ENCODE measurements at regions not wholly inside any gene's neighbourhood (a gene's known extent, or its start where the extent isn't known, plus 50 kb on each side); places are given as distances from the start of the nearest gene placed in this dataset.
"Not testable (repeated sequence)": the region's sequence is repeated elsewhere in the genome, so short reads cannot be mapped to it uniquely, and the experiment has no call there.

DNA sequence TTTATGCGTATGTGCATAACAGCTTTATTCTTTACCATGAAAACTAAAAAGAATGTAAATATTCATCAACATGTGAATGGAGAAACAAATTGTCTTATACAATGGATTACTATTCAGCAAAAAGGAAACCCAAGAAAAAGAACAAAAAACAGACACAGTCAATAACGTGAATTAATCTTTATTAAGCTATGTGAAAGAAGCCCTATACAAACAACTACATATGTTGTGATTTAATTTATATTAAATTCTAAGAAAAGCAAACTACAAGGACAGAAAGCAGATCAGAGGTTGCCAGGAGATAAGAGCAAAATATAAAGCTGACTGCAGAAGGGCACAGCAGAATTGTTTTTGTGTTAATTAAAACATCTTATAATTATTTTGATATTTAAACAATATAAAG, 756.4 kb upstream of the MBL2 start:
- no peak overlapping the region for H3K4me3 ChIP-seq (ENCODE audit: low read depth, low read length)
- TF ChIP-seq, protein P1, sequence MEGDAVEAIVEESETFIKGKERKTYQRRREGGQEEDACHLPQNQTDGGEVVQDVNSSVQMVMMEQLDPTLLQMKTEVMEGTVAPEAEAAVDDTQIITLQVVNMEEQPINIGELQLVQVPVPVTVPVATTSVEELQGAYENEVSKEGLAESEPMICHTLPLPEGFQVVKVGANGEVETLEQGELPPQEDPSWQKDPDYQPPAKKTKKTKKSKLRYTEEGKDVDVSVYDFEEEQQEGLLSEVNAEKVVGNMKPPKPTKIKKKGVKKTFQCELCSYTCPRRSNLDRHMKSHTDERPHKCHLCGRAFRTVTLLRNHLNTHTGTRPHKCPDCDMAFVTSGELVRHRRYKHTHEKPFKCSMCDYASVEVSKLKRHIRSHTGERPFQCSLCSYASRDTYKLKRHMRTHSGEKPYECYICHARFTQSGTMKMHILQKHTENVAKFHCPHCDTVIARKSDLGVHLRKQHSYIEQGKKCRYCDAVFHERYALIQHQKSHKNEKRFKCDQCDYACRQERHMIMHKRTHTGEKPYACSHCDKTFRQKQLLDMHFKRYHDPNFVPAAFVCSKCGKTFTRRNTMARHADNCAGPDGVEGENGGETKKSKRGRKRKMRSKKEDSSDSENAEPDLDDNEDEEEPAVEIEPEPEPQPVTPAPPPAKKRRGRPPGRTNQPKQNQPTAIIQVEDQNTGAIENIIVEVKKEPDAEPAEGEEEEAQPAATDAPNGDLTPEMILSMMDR (IDR thresholded peaks at IDR 0.05; ENCODE audit: low read depth, low read length): no peak

GRCh38 chr10:53521046-53521445, 748.5 kb upstream of the MBL2 start:
- H3K4me3 ChIP-seq (ENCODE audit: low read depth, low read length): no peak overlapping the region
- TF ChIP-seq, protein P1 (IDR thresholded peaks at IDR 0.05; ENCODE audit: low read depth, low read length): no peak

DNA sequence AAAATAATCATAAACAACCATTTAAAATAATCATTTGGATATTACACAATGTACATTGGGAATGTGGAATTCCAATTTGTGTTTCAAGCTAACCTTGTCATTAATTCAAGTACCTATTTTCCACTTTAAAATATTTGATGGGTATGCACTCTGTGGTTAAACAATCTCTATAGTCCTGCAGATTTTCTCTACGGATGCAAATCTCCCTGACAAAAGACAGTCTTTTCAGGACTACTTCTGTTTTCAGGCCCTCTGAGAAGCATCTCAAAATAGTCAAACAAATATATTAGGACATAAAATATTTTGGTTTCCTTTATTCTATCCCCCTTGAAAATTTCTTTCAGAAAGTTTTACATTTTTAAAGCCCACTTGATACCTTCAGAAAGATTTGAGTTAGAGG, 735.6 kb upstream of the MBL2 start:
- TF ChIP-seq, protein P1 (IDR thresholded peaks at IDR 0.05; ENCODE audit: low read depth, low read length): no peak
- no peak overlapping the region for H3K4me3 ChIP-seq (ENCODE audit: low read depth, low read length)

- not testable (repeated sequence) for H3K4me3 ChIP-seq (ENCODE audit: low read depth, low read length)
These were observed 731.9 kb upstream of the MBL2 start for GRCh38 chr10:53504492-53504891.

DNA sequence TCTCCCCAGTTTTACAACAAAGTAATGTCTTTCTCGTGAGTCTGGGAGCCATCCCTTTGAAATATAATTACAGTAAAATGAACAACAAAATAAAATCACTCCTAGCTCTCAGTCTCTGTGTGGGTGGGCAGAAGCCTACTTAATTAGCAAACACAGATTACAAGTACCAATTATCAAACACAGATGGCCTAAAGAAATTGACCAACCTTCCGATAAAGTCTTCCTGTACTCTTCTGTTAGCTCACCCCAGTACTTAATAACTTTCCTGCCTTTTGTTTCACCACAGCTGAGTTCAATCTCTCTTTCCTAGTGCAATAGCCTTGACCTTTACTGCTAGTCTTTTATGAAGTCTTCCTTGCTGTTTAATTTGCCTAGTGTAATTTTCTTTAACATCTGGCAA, 719.2 kb upstream of the MBL2 start:
- TF ChIP-seq, protein P1 (IDR thresholded peaks at IDR 0.05; ENCODE audit: low read depth, low read length): no peak
- no peak overlapping the region for H3K4me3 ChIP-seq (ENCODE audit: low read depth, low read length)

GRCh38 chr10:53490553-53490952, 718.0 kb upstream of the MBL2 start:
- TF ChIP-seq, protein P1 (IDR thresholded peaks at IDR 0.05; ENCODE audit: low read depth, low read length): no peak
- no peak overlapping the region for H3K4me3 ChIP-seq (ENCODE audit: low read depth, low read length)

- TF ChIP-seq, protein P1 (IDR thresholded peaks at IDR 0.05; ENCODE audit: low read depth, low read length): no peak
- no peak overlapping the region for H3K4me3 ChIP-seq (ENCODE audit: low read depth, low read length)
These were observed 717.0 kb upstream of the MBL2 start for GRCh38 chr10:53489335-53490182.
